ENCODE measurements at regions not wholly inside any gene's neighbourhood (a gene's known extent, or its start where the extent isn't known, plus 50 kb on each side); places are given as distances from the start of the nearest gene placed in this dataset.

DNA sequence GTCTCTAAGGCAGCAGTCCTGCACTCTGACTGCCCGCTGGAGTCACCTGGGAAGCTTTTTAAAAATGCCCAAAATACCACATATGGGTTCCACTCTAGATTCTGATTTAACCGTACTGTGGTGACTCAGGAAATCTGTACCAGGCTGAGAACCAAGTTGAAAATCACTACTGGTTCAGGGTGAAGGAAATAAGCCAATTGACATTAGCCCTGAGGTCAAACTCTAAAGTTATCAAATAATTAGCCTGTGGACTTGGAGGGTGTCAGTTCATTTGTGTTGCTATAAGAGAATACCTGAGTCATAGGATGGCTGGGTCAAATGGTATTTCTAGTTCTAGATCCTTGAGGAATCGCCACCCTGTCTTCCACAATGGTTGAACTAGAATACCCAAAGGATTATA is 321.7 kb upstream of the ROPN1 start:
- no peak for DNase-seq (ENCODE audit: low spot score)
- Histone ChIP-seq H3K27me3 (ENCODE audit: control insufficient read depth in 4 of 4, insufficient read depth in 4 of 4, low read length in 3 of 4) (no peaks in the 10 kb centered on the region), H3K27ac (ENCODE audit: low read depth in 1 of 2, low read length in 2 of 2) (no peak overlapping the region), H3K9me3 (ENCODE audit: control insufficient read depth in 4 of 4, low read length in 3 of 4) (no peaks in the 10 kb centered on the region), H3K4me3 (ENCODE audit: low read depth in 1 of 3, low read length in 3 of 3) (no peak overlapping the region), H3K36me3 (ENCODE audit: control insufficient read depth in 4 of 4, insufficient read depth in 3 of 4, low read depth in 1 of 4, low read length in 3 of 4) (no peaks in the 10 kb centered on the region), H3K9ac (ENCODE audit: low read depth in 1 of 2, low read length in 2 of 2) (no peak overlapping the region), H3K4me1 (ENCODE audit: control insufficient read depth in 4 of 4, insufficient read depth in 4 of 4, low read length in 3 of 4) (no peaks in the 10 kb centered on the region)
- WGBS: 92% methylated on average over 3 of the region's 3 CpGs
- no peak for TF ChIP-seq TAF1 (conservative IDR thresholded peaks at IDR 0.05)
- TF ChIP-seq GABPA (IDR thresholded peaks at IDR 0.05 in 1 of 2, conservative IDR thresholded peaks at IDR 0.05 in 1 of 2): no peak
- TF ChIP-seq RXRA (IDR thresholded peaks at IDR 0.05): no peak
- TF ChIP-seq HNF4G (IDR thresholded peaks at IDR 0.05): no peak
- TF ChIP-seq, protein P1, sequence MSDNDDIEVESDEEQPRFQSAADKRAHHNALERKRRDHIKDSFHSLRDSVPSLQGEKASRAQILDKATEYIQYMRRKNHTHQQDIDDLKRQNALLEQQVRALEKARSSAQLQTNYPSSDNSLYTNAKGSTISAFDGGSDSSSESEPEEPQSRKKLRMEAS (IDR thresholded peaks at IDR 0.05): no peak

DNA sequence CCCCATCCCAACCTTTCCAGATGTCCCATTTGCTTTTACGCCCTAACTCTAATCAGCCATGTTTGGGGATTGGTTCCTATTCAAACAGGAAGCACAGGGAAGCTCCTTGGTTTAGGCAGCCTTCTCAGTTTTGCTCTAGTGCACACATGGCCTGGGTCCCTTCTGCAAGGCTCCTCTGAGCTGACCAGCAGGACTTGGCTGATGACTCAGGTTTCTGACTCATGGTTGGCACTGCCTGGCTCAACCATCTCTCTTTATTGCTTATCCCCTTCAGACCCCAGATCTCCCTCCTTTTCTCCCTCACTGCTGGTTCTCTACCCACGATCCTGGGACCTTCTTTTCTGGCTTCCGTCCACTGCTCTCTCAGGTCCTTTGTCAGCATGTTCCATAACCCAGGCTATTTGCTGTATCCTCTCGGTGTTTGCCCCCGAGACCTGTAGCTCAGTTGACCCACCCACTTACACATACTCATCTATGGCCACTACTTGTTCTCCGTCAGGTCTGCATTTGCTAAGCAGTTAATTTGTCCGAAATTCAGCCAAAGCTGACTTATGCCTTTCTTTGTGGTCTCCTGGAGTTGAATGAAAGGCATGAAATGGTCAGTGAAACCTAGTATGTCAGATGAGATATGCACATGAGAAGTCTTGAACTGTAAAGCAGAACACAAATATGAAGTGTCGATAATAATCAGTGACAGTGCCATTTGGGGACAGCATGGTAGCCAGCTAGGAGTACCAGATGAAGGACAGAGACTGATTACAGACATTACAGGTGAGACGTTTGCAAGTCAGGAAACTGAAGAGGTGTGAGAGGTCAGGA is 323.5 kb upstream of the ROPN1 start:
- no peak for DNase-seq (ENCODE audit: low spot score)
- Histone ChIP-seq H3K4me3 (ENCODE audit: low read depth in 1 of 3, low read length in 3 of 3) (no peak overlapping the region), H3K36me3 (ENCODE audit: control insufficient read depth in 4 of 4, insufficient read depth in 3 of 4, low read depth in 1 of 4, low read length in 3 of 4) (no peaks in the 10 kb centered on the region), H3K27me3 (ENCODE audit: control insufficient read depth in 4 of 4, insufficient read depth in 4 of 4, low read length in 3 of 4) (no peaks in the 10 kb centered on the region), H3K9me3 (ENCODE audit: control insufficient read depth in 4 of 4, low read length in 3 of 4) (no peaks in the 10 kb centered on the region), H3K9ac (ENCODE audit: low read depth in 1 of 2, low read length in 2 of 2) (no peak overlapping the region), H3K4me1 (ENCODE audit: control insufficient read depth in 4 of 4, insufficient read depth in 4 of 4, low read length in 3 of 4) (no peaks in the 10 kb centered on the region), H3K27ac (ENCODE audit: low read depth in 1 of 2, low read length in 2 of 2) (no peak overlapping the region)
- TF ChIP-seq FOXA2 (IDR thresholded peaks at IDR 0.05) (no peak), RAD21 (IDR thresholded peaks at IDR 0.05) (no peak), SP1 (IDR thresholded peaks at IDR 0.05) (no peak), NR2F2 (IDR thresholded peaks at IDR 0.05) (no peak), HNF4A (conservative IDR thresholded peaks at IDR 0.05) (no peak), HNF4G (IDR thresholded peaks at IDR 0.05) (no peak), EGR1 (IDR thresholded peaks at IDR 0.05; ENCODE audit: low read depth in 2 of 2) (no peak), GABPA (IDR thresholded peaks at IDR 0.05 in 1 of 2, conservative IDR thresholded peaks at IDR 0.05 in 1 of 2) (no peak), YY1 (IDR thresholded peaks at IDR 0.05) (no peak), FOXA1 (IDR thresholded peaks at IDR 0.05) (no peak)
- TF ChIP-seq, protein P2, sequence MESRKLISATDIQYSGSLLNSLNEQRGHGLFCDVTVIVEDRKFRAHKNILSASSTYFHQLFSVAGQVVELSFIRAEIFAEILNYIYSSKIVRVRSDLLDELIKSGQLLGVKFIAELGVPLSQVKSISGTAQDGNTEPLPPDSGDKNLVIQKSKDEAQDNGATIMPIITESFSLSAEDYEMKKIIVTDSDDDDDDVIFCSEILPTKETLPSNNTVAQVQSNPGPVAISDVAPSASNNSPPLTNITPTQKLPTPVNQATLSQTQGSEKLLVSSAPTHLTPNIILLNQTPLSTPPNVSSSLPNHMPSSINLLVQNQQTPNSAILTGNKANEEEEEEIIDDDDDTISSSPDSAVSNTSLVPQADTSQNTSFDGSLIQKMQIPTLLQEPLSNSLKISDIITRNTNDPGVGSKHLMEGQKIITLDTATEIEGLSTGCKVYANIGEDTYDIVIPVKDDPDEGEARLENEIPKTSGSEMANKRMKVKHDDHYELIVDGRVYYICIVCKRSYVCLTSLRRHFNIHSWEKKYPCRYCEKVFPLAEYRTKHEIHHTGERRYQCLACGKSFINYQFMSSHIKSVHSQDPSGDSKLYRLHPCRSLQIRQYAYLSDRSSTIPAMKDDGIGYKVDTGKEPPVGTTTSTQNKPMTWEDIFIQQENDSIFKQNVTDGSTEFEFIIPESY (IDR thresholded peaks at IDR 0.05): no peak
- TF ChIP-seq, protein P3, sequence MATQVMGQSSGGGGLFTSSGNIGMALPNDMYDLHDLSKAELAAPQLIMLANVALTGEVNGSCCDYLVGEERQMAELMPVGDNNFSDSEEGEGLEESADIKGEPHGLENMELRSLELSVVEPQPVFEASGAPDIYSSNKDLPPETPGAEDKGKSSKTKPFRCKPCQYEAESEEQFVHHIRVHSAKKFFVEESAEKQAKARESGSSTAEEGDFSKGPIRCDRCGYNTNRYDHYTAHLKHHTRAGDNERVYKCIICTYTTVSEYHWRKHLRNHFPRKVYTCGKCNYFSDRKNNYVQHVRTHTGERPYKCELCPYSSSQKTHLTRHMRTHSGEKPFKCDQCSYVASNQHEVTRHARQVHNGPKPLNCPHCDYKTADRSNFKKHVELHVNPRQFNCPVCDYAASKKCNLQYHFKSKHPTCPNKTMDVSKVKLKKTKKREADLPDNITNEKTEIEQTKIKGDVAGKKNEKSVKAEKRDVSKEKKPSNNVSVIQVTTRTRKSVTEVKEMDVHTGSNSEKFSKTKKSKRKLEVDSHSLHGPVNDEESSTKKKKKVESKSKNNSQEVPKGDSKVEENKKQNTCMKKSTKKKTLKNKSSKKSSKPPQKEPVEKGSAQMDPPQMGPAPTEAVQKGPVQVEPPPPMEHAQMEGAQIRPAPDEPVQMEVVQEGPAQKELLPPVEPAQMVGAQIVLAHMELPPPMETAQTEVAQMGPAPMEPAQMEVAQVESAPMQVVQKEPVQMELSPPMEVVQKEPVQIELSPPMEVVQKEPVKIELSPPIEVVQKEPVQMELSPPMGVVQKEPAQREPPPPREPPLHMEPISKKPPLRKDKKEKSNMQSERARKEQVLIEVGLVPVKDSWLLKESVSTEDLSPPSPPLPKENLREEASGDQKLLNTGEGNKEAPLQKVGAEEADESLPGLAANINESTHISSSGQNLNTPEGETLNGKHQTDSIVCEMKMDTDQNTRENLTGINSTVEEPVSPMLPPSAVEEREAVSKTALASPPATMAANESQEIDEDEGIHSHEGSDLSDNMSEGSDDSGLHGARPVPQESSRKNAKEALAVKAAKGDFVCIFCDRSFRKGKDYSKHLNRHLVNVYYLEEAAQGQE (IDR thresholded peaks at IDR 0.05): no peak
- TF ChIP-seq, protein P4, sequence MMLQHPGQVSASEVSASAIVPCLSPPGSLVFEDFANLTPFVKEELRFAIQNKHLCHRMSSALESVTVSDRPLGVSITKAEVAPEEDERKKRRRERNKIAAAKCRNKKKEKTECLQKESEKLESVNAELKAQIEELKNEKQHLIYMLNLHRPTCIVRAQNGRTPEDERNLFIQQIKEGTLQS (IDR thresholded peaks at IDR 0.05): no peak
- TF ChIP-seq, protein P5, sequence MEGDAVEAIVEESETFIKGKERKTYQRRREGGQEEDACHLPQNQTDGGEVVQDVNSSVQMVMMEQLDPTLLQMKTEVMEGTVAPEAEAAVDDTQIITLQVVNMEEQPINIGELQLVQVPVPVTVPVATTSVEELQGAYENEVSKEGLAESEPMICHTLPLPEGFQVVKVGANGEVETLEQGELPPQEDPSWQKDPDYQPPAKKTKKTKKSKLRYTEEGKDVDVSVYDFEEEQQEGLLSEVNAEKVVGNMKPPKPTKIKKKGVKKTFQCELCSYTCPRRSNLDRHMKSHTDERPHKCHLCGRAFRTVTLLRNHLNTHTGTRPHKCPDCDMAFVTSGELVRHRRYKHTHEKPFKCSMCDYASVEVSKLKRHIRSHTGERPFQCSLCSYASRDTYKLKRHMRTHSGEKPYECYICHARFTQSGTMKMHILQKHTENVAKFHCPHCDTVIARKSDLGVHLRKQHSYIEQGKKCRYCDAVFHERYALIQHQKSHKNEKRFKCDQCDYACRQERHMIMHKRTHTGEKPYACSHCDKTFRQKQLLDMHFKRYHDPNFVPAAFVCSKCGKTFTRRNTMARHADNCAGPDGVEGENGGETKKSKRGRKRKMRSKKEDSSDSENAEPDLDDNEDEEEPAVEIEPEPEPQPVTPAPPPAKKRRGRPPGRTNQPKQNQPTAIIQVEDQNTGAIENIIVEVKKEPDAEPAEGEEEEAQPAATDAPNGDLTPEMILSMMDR (IDR thresholded peaks at IDR 0.05; ENCODE audit: low read depth, low read length, missing input control): no peak
- WGBS: 79% methylated on average over 9 of the region's 9 CpGs

Measured in liver (tissue), 8 donors.